HG02610 (cell line): ENCODE measurements at regions not wholly inside any gene's neighbourhood (a gene's known extent, or its start where the extent isn't known, plus 50 kb on each side); places are given as distances from the start of the nearest gene placed in this dataset.

ENCODE experiments used
- ATAC-seq: cut with Tn5 transposase; IDR thresholded peaks from one replicate; pipeline ENCODE4 v1.9.1; 2021; ENCODE audit warnings: mild to moderate bottlenecking, moderate library complexity; ENCODE audit not compliant: unreplicated experiment

GRCh38 chr11:80346353-80347059 is 905.7 kb upstream of the TENM4 start:
- no peak for ATAC-seq

GRCh38 chr11:80343436-80343835 is 902.6 kb upstream of the TENM4 start:
- no peak for ATAC-seq

GRCh38 chr11:80338231-80338630 is 897.4 kb upstream of the TENM4 start:
- no peak for ATAC-seq

GRCh38 chr11:80331694-80332093 is 890.9 kb upstream of the TENM4 start:
- ATAC-seq, result no peak

- ATAC-seq, result no peak
Measured at GRCh38 chr11:80330264-80330663, 889.4 kb upstream of the TENM4 start.

- ATAC-seq, result no peak
Measured at GRCh38 chr11:80328774-80329173, 887.9 kb upstream of the TENM4 start.

GRCh38 chr11:80327956-80328614 is 887.3 kb upstream of the TENM4 start:
- ATAC-seq, result no peak

- no peak for ATAC-seq
Measured at GRCh38 chr11:80321786-80322185, 881.0 kb upstream of the TENM4 start.

- no peak for ATAC-seq
Measured at GRCh38 chr11:80320765-80321164, 879.9 kb upstream of the TENM4 start.

- ATAC-seq, result no peak
Measured at GRCh38 chr11:80320226-80320625, 879.4 kb upstream of the TENM4 start.

- no peak for ATAC-seq
Measured at GRCh38 chr11:80317612-80318011, 876.8 kb upstream of the TENM4 start.

GRCh38 chr11:80315200-80315599 is 874.4 kb upstream of the TENM4 start:
- ATAC-seq, result no peak

- no peak for ATAC-seq
Measured at GRCh38 chr11:80309301-80309700, 868.5 kb upstream of the TENM4 start.

GRCh38 chr11:80307676-80308075 is 866.8 kb upstream of the TENM4 start:
- ATAC-seq, result no peak

GRCh38 chr11:80297858-80298632 is 857.2 kb upstream of the TENM4 start:
- ATAC-seq, result no peak

- no peak for ATAC-seq
Measured at GRCh38 chr11:80293293-80293692, 852.5 kb upstream of the TENM4 start.

- no peak for ATAC-seq
Measured at GRCh38 chr11:80284946-80285785, 844.3 kb upstream of the TENM4 start.

- ATAC-seq, result no peak
Measured at GRCh38 chr11:80282643-80283042, 841.8 kb upstream of the TENM4 start.

GRCh38 chr11:80281194-80281593 is 840.4 kb upstream of the TENM4 start:
- no peak for ATAC-seq

GRCh38 chr11:80280737-80281136 is 839.9 kb upstream of the TENM4 start:
- ATAC-seq, result no peak

GRCh38 chr11:80261776-80262175 is 820.9 kb upstream of the TENM4 start:
- no peak for ATAC-seq
